ENCODE measurements at regions not wholly inside any gene's neighbourhood (a gene's known extent, or its start where the extent isn't known, plus 50 kb on each side); places are given as distances from the start of the nearest gene placed in this dataset.

DNA sequence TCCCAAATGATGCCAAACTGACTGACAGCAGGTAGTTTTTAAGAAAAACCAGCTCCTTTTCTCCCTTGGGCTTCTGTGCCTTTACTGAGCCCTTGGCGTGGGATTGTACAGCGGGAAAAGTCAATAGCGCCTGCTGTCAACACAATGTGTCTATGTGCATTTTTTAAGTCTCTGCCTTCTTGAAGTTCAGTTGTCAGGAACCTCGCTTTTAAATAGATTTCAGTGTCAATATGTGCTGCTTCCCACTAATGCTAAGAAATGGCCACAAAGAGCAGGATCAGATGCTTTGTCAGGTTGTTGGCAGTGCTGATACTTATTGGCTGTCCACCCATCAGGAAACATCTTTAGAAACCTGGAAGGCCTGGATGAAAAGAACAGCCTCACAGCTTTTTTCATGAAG, 424.4 kb downstream of the C3orf38 start:
- DNase-seq (ENCODE audit: low spot score), result no peak

DNA sequence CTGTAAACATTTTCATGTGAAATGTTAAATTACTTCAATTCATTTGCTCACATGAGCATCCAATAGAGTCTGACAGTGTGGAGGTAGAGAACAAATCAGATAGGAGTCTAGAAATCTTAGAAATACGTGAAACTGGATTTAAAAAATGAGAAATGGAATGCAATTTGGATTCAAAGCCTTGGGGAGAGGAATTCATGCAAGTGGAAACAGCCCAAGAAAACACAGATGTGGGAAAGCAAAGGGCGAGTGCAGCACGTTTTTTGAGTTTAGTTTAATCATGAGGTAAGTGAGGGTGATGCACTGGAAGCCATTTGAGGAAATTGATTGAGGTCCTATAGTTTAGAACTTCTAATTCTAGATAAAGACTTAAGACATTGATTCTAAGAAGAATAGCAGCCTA, 434.7 kb downstream of the C3orf38 start:
- no peak for DNase-seq (ENCODE audit: low spot score)

DNA sequence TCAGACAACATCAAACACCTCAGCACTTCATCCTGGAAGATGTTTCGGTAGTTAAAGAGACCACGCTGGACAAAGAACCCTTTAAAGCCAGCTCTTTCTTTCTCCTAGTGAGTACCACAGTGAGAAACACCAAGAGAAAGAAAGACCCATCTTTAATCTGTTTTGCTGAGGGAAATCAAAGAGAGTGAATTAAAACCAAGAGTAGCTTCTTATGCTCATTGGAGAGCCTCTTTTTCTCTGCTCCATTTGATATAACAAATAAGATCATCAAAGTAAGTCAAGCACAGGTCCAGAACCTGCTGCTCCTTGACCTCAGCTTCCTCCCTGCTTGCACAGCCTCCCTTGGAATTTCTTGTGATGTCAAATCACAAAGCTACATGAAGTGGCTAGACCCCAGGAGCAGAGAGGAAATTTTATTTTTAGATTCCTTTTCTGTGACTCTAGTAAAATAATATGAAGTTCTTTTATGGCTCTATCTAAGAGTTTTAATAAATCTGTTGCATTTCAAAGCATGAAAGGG, 436.4 kb downstream of the C3orf38 start:
- no peak for DNase-seq (ENCODE audit: low spot score)

DNA sequence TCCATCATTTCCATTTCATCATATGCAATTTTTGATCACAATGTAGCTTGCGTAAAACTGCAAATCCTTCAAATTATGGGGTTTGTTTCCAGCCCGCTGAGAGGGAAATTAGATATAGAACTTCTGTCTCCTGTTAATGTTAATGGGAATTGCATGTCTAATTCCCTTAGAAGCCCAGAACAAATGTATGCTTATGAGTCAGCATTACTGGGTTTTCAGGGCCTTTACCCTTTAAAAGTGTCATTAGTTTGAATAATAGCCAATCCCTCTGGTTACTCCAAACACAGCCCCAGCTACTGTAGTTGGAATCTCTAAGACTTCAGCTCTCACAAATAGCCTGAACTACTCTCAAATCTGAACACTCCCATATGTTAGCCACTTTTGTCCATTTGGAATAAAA, 439.4 kb downstream of the C3orf38 start:
- DNase-seq (ENCODE audit: low spot score), result no peak

DNA sequence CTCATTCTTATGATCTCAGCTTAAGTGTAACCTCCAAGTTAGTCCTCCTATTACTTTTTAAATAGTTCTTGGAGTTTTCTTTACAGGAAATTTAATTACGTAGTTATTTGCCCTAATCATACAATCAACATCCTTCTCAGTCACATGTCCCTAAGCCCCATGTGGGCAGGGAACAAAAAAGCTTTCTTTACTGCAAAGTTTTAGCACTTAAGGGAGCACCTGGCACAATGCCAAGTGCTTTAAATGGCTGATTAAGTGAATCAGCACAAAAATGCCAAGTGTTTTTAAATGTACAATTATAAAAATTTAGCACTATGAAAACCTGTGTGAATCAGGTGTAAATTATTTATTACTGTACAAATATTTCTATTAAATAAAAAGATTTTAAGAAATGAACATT, 445.3 kb downstream of the C3orf38 start:
- peak; percentile 18 for DNase-seq (ENCODE audit: low spot score)

DNA sequence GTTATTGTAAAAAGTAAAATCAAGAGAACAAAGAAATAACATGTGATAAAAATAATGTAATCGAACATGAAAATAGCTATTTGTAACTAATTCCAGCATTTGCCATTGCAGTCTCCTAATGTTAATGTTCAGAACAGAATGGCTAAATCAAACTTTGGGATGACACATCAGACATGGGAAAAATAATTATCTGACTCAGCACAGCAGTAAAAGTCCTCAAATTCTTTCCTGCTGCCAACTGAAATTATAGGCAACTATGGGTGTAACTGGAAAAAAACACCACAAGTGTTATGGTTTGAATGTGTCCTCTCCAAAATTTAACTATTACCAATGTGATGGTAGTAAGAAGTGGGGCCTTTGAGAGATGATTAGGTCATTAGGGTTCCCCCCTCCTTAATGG, 446.7 kb downstream of the C3orf38 start:
- no peak for DNase-seq (ENCODE audit: low spot score)

DNA sequence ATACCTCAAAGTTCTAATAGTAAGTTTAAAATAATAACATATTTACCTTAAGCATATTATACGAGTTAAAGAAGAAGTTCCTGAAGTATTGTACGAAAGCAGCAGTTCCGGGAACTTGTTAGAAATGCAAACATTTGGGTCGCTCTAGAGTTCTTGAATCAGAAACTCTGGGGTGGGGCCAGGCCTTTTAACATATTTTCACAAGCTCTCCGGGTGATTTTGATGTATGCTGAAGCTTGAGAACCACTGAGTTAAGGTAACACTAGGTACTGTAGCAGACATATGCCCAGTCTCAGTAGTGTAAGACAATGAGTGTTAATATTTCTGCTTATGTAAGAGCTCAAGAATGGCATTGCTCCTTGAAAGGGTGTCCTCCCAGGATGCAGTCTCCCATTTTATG, 461.1 kb downstream of the C3orf38 start:
- DNase-seq (ENCODE audit: low spot score), result no peak

DNA sequence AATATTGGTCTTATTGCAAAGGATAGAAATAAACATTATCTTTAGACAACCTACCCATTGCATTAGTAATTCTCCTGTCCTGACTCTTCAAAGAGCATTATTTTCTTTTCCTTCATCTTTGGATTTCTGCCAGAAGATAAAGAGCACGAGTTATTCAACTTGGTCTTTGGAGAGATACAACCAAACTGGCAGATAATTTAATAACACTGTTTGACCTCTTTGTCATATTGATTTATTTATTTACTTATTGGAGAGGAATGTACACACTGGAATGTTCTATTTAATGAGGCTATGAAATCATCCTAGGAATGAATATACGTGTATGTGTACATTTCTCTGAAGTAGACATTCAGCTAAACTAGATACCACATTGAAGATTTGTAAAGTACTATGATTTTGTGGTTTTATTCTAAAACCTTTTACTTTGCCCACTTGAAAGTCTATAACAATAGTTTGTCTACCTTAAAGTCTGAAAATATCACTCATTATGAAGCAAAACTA, 462.1 kb downstream of the C3orf38 start:
- no peak for DNase-seq (ENCODE audit: low spot score)

DNA sequence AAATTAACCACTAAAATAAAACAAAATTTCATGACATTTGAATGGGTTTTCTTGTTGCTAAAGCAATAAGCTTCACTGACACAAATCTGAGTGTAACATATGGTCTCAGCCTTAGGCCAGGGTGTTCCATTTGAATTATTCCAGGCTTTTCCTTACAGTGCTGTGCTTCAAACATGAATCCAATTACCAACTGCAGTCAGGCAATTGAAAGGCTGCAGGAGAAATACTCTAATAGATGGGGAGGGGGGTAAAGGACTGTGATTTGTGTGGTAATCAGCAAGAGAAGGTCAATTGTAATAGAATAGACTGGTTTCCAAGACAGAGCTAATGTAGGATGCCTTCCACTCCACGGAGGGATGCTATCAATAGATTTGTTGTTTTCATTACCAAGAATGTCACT, 466.7 kb downstream of the C3orf38 start:
- no peak for DNase-seq (ENCODE audit: low spot score)

DNA sequence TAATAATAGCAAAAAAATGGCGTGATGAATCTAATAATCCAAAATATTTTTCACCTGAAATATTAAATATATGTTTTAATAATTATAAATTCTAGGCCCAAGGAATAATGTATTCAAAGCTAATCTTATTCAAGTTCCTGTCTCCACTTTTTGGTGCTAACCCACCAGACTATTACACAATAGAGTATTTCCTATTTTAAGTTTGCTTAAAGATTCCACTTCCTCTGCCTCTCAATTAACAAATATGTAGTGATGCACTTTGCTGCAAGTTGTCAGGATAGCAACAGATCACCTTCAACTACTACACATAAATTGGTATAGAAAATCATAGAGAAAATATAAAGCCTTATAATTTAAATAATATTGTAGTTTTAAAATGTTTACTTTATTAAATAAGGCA, 467.5 kb downstream of the C3orf38 start:
- DNase-seq (ENCODE audit: low spot score), result no peak

DNA sequence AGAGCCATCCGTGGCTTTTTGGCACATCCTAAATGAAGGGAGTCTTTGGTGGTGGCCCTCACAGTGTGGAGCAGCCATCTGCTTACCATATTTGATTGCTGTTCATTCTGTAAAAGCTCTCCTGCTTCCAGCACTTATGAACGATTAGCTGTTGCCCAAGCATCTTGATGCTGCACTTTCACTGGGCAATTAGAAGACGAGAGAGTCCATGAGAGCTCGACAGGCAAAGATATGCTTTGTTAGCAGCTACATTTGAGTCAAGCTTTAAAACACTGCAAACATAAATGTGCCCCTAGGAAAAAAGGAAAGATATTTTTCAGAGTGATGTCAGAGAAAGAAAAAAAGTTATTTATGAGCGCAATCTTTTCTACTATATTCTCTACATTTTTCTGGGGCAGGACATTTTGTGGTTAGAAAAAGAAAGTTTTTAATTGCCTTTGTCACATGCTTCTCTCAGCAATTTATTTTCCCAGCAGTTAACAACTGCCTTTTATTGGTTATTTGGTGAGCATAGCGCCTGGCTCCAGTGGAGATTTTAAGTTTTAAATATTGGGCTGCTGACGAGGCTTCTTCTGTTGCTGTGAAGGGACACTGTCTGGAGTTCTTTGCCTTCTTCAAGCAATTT, 468.4 kb downstream of the C3orf38 start:
- DNase-seq (ENCODE audit: low spot score), result no peak

DNA sequence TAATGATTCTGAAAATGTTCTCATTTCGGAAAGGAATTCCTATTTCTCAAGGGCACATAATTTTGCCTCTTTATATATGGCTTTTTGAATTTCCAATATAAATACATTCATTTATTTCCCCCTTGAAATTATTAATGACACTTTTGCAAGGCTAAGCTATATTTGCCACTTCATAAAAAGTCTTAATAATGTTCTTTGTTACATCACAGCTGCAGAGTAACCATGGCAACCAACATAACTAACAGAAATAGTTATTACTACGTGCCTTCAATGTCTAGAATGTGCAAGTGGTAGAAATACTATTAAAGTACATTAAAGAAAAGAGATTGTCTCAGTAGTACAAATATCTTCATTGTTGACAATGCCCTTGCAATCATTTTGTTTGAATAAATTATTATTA, 471.8 kb downstream of the C3orf38 start:
- DNase-seq (ENCODE audit: low spot score), result no peak

DNA sequence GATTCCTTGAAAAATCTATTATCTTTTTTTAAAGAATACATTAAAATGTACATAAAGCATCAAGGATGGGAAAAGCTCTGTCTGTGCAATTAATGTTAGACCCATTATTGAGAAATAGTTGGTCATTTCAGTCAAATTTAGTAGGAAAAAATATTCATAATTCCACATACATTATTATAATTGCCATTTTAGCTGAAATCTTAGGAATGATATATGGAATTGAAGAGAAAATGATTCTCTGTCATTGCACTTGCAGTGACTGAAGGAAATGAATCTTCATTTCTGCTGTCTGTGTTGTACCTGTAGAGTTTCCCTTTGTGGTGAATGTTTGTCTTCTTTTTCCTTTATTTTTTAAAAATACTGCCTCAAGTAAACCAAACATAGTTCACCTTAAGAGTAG, 473.9 kb downstream of the C3orf38 start:
- DNase-seq (ENCODE audit: low spot score), result no peak

DNA sequence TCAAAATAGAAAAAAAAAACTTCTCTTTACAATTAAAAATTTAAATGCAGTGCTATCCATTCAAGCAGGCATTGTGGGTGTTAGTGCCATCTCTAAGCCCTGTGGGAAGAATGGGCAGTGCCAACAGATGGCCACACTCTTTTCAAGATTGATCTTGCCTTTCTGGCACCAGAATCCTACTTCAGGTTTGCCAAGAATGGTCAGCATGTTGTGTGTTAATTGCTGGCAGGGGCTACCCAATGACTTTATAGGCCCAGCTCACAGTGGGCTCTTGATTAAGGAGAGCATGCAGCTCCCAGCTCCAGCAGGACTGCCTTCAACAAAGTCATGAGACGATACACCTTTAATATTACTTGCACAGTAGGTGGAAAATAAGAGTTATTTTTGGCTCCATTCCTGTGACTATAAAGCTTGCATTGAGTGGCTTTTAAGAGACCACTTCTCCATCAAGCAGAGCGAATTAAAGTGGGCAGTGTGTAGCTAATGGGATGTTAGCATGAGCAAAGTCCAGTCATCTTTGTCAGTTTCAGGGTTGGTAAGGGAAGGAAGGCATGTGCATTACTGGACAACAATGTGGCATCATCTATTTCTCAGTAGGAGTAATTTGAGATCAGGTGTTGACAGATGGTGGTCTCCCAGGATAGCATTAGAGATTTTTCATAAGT, 476.8 kb downstream of the C3orf38 start:
- DNase-seq (ENCODE audit: low spot score), result no peak

DNA sequence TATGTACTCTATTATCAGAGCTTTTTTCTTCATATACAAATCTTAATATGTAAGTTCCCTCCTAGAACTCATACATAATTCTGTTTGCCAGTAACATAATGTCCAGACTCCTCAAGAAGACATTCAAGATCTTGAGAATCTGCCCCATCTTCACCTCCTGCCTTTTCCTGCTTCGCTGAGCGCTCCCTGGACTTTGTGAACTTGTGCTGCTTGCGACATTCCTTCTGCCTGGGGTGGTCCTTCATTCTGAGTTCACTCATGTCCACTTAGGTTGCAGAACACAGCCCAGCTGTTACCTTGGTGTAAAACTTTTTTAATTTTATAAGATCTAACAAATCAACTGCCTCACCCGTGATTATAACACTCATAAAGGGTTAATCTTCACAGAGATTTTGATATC, 478.5 kb upstream of the EPHA3 start:
- no peak for DNase-seq (ENCODE audit: low spot score)

DNA sequence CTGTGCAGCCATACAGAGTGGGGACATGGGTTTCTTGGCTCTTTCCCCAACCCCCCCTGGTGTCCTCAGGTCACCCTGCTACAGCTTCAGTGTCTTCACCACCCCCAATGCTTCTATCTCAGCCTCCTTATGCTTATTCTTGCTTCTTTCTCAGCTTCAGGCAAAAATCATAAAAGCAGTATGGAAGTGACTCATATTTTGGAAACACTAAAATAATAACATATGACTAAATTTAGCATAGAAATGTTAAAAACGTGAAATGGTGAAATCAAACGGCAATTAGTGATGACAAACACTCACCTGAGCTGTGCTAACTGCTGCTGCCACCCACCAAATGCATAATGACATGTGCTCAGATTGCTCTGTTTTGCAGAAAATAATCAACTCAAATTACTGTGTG, 475.2 kb upstream of the EPHA3 start:
- DNase-seq (ENCODE audit: low spot score), result no peak

DNA sequence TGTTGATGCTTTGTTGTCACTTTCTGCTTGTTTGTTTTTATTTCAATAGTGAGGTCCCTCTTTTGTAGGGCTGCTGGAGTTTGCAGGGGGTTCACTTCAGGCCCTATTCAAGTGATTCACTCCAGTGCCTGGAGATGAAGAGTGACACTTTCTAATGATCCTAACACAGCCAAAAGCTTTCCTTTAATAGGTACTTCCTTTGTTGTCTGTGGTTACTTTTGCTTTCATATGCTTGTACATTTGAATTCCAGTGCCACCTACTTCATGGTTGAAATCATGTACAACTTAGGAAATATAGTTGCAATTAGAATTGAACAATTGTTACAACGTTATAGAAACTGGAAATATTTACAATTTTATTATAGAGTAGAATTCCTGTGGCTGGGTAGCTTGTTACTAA, 466.8 kb upstream of the EPHA3 start:
- DNase-seq (ENCODE audit: low spot score), result no peak

DNA sequence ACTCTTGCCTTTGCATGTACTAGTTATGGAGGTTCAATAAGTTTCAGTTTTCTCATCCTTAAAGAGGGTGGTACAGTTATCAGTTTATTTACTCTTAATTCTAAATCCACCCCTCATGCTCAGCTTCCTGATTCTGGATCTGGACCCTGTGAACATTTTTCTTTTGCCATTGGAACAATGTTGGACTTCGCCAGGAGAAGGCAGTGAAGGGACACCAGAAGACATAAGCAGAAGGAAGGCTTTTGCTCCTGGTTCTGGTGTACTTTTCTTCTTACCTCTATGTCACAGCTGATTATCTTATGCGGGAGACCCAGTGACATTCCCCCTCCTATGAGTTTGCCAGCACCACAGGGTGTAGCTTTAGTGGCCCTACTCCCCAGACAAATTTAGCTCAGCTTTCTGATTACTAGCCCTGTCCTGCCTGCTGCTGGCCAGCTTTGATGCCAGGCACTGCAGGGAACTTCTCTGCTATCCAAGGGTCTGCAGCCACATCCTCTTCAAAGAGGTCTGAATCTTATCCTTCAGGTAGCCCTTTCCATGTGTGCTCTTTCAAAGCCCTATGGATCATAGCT, 466.3 kb upstream of the EPHA3 start:
- DNase-seq (ENCODE audit: low spot score), result no peak

DNA sequence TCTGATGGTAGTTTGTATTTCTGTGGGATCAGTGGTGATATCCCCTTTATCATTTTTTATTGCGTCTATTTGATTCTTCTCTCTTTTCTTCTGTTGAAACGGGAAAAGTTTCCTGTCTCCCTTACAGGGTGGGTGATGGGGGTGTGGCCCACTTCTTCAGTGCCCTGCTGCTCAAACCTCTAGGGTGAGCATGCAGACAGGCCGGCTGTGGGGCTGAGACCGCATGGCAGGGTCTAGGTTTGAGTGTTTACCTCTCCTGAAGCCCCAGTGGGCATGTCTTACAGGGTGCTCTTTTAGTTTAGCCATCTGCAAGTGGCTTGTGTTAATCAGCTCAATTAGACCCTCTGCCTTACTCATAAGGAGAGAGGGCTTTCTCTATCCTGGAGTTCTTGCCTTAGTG, 450.0 kb upstream of the EPHA3 start:
- no peak for DNase-seq (ENCODE audit: low spot score)

DNA sequence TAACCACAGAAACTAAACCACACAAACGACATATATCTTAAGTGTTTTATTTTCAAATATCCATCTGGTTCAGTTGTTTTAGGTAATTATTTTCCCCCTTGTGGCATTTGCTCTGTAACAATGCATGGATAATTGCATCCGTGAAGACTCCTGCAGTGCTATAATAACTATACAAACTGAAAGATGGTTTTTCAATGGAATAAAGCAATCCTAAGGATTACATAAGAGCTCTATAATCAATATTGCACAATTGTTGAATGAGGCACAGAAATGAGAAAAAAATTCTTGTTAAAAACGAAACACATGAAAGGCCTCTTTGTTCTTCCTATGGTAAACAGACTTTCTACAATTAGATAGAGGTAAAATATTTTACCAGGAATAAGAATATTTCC, 446.0 kb upstream of the EPHA3 start:
- DNase-seq (ENCODE audit: low spot score), result no peak

DNA sequence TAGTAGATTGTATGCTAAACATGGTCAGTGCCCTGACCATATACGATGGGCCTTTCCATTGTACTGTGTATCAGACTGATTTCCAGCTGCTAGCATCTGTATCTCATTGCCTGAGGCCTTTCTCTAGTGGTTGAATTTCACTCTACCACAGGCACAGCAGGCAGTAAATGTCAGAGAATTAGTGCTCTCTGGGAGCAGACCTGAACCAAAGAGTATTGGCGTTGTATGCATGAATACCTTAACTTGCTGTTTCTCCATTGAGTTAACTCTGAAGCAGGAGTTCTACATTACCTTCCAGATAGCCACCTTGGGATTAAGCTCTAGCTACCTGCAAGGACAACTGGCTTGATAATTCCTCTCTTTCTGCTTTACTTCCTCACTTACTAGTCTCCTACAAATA, 439.2 kb upstream of the EPHA3 start:
- no peak for DNase-seq (ENCODE audit: low spot score)

DNA sequence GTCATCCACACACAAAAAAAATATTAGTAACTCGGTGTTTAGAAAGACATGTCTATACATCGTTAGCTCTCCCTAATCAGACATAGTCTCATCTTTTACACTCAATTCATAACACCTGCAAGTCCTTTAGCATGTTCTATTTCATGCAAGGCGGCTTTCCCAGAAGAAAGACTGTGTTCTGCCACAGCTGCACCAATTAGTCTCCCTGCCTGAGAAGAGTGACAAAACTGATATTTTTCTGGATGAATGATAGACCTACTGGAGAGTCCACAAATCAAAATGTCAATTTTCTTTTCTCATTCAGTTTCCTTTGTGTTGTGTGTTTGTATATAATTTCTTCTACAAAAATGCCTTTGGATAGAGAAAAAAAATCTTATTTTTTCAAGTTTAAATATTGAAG, 435.8 kb upstream of the EPHA3 start:
- no peak for DNase-seq (ENCODE audit: low spot score)

DNA sequence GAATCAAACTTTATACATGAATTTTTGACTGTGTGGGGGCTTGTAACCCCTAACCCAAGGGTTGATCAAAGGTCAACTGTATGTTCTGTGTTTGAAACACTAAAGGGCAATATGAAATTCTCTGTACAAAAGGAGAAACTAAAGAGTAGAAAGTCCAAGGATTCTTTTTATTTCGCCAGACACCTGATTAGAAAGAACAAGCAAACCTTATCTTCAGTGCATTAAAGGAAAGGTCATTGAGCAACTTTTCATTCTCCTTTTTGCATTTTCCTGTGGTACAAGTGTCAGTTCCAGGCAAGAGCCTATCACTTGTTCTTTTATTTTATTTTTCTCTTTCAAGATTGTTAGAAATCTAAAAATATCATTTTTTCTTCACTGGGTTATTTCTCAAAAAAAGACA, 430.1 kb upstream of the EPHA3 start:
- no peak for DNase-seq (ENCODE audit: low spot score)

DNA sequence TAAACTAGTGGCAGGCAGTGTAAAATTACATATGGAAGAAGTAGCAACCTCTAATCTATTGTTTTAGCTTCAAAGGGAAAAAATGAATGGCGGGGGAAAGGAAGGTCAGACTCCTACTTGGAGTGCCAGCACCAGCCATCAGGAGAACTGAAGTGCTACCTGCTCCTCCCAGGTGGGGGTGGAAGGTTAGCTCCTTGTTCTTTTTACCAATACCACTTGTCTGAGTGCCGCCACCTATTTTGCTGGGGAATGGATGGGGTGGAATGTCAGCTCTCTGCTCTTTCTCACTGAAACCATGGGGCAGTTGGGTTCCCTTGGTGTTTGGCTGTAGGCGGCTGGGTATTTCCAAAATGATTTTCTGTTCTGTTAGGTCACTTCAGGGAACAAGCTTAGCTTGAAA, 428.7 kb upstream of the EPHA3 start:
- no peak for DNase-seq (ENCODE audit: low spot score)

All from hematopoietic multipotent progenitor cell treated with erythropoietin and hydrocortisone succinate and interleukin-3 and kit ligand, for 17 days (in vitro differentiated cells).